Mucosa of rectum (tissue), 2 donors: ENCODE measurements at regions not wholly inside any gene's neighbourhood (a gene's known extent, or its start where the extent isn't known, plus 50 kb on each side); places are given as distances from the start of the nearest gene placed in this dataset.
"Not testable (repeated sequence)": the region's sequence is repeated elsewhere in the genome, so short reads cannot be mapped to it uniquely, and the experiment has no call there.

Experiments used
- H3K27ac ChIP-seq, 2 donors: one replicate each; pipeline ENCODE4 v1.7.0; 2013; ENCODE audit warnings: inconsistent platforms in 2 of 2, low read depth in 2 of 2, low read length in 2 of 2
- H3K27me3 ChIP-seq, 2 donors: one replicate each; pipeline ENCODE4 v1.7.0; 2013; ENCODE audit warnings: low read length in 2 of 2; ENCODE audit not compliant: control insufficient read depth in 2 of 2, insufficient read depth in 2 of 2
- H3K36me3 ChIP-seq, 2 donors: one replicate each; pipeline ENCODE4 v1.7.0; 2013; ENCODE audit warnings: low read length in 2 of 2; ENCODE audit not compliant: control insufficient read depth in 2 of 2, insufficient read depth in 2 of 2
- H3K4me1 ChIP-seq, 2 donors: one replicate each; pipeline ENCODE4 v1.7.0; 2013; ENCODE audit warnings: low read length in 2 of 2, mild to moderate bottlenecking in 1 of 2; ENCODE audit not compliant: control insufficient read depth in 2 of 2, insufficient read depth in 2 of 2
- H3K4me3 ChIP-seq, 2 donors: one replicate each; pipeline ENCODE4 v1.7.0; 2013; ENCODE audit warnings: low read length in 2 of 2
- H3K9ac ChIP-seq, 2 donors: one replicate each; pipeline ENCODE4 v1.7.0; 2013; ENCODE audit warnings: low read length in 2 of 2, low read depth in 1 of 2, mild to moderate bottlenecking in 1 of 2
- H3K9me3 ChIP-seq, 2 donors: one replicate each; pipeline ENCODE4 v1.7.0; 2013; ENCODE audit warnings: low read length in 2 of 2; ENCODE audit not compliant: control insufficient read depth in 2 of 2
- donor health status: healthy.
- donor health status: Normal muscosa, but diverticular disease.

DNA sequence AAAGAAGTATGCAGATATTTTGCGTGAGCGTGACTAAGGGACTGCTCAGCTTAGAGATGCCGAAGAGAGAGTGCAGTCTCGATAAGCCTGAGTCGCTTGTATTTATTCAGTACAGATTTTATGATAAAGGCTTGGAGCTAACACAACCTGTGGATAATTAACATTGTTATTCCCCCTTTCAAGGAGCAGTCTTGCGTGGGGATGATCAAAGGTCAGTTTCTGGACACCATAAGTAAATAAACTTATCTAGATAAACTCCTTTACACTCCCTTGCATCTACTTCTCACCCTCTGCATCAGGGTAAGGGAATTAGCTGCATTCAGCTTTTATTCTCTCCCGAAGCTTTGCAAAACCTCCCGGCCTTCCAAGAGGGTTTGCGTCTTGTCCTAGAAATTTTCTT is 357.8 kb upstream of the ST8SIA4 start:
- H3K9ac ChIP-seq = no peak overlapping the region

GRCh38 chr5:101253096-101253495 is 350.0 kb upstream of the ST8SIA4 start:
- Histone ChIP-seq H3K27me3 (no peaks in the 10 kb centered on the region), H3K27ac (no peak overlapping the region), H3K9me3 (no peaks in the 10 kb centered on the region), H3K4me3 (no peak overlapping the region), H3K36me3 (no peaks in the 10 kb centered on the region), H3K4me1 (no peaks in the 10 kb centered on the region), H3K9ac (no peak overlapping the region)

More for the DNA sequence above, 357.8 kb upstream of the ST8SIA4 start:
- H3K36me3 ChIP-seq = no peaks in the 10 kb centered on the region
- peak overlapping the region in 1 of 2 donors; percentile 35 for H3K4me3 ChIP-seq
- peaks cover 0 to 5% of the 10 kb centered on the region in 2 donors for H3K9me3 ChIP-seq
- peak overlapping the region in 1 of 2 donors; percentile 3 for H3K27ac ChIP-seq
- no peaks in the 10 kb centered on the region for H3K27me3 ChIP-seq
- peaks cover 0 to 9% of the 10 kb centered on the region in 2 donors for H3K4me1 ChIP-seq

GRCh38 chr5:101244621-101245020 is 341.5 kb upstream of the ST8SIA4 start:
- H3K9me3 ChIP-seq = no peaks in the 10 kb centered on the region
- H3K4me1 ChIP-seq = no peaks in the 10 kb centered on the region
- H3K27ac ChIP-seq = no peak overlapping the region
- no peaks in the 10 kb centered on the region for H3K36me3 ChIP-seq
- H3K27me3 ChIP-seq = no peaks in the 10 kb centered on the region
- H3K4me3 ChIP-seq = no peak overlapping the region
- no peak overlapping the region for H3K9ac ChIP-seq

DNA sequence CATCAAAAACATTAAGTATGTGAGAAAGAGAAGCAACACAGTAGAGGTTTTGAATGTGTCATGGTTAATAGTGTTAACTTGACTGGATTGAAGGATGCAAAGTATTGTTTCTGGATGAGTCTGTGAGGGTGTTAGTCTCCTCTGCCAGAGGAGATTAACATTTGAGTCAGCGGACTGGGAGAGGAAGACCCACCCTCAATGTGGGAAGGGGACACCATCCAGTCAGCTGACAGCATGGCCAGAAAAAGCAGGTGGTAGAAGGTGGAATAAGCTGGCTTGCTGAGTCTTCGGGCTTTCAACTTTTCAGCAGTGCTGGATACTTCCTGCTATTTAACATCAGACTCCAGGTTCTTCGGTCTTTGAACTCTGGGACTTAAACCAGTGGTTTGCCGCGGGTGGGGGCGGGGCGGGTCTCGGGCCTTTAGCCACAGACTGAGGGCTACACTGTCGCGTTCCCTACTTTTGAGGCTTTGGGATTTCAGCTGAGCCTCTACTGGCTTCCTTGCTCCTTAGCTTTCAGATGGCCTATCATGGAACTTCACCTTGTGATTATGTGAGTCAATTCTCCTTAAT is 309.9 kb upstream of the ST8SIA4 start:
- Histone ChIP-seq H3K9me3 (no peaks in the 10 kb centered on the region), H3K4me1 (no peaks in the 10 kb centered on the region), H3K27ac (no peak overlapping the region)

GRCh38 chr5:101206534-101206933 is 303.5 kb upstream of the ST8SIA4 start:
- no peaks in the 10 kb centered on the region for H3K4me1 ChIP-seq
- H3K4me3 ChIP-seq = no peak overlapping the region
- no peaks in the 10 kb centered on the region for H3K27me3 ChIP-seq
- no peak overlapping the region for H3K9ac ChIP-seq
- no peaks in the 10 kb centered on the region for H3K36me3 ChIP-seq
- H3K27ac ChIP-seq = no peak overlapping the region
- H3K9me3 ChIP-seq = no peaks in the 10 kb centered on the region

More for the DNA sequence above, 309.9 kb upstream of the ST8SIA4 start:
- no peak overlapping the region for H3K4me3 ChIP-seq
- H3K9ac ChIP-seq = no peak overlapping the region
- H3K36me3 ChIP-seq = no peaks in the 10 kb centered on the region
- H3K27me3 ChIP-seq = no peaks in the 10 kb centered on the region

DNA sequence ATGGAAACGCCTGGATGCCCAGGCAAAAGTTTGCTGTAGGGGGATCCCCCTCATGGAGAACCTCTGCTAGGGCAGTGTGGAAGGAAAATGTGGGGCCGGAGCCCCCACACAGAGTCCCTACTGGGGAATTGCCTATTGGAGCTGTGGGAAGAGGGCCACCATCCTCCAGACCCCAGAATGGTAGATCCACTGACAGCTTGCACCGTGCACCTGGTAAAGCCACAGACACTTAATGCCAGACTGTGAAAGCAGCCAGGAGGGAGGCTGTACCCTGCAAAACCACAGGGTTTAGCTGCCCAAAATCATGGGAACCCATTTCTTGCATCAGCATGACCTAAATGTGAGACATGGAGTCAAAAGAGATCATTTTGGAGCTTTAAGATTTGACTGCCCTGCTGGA is 302.0 kb upstream of the ST8SIA4 start:
- not testable (repeated sequence) for H3K9ac ChIP-seq, H3K4me3 ChIP-seq, H3K4me1 ChIP-seq, H3K27ac ChIP-seq, H3K36me3 ChIP-seq, H3K9me3 ChIP-seq, H3K27me3 ChIP-seq

DNA sequence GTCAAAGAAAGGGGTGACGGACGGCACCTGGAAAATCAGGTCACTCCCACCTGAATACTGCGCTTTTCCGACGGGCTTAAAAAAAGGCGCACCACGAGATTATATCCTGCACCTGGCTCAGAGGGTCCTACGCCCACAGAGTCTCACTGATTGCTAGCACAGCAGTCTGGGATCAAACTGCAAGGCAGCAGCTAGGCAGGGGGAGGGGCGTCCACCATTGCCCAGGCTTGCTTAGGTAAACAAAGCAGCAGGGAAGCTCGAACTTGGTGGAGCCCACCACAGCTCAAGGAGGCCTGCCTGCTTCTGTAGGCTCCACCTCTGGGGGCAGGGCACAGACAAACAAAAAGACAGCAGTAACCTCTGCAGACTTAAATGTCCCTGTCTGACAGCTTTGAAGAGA is 277.3 kb upstream of the ST8SIA4 start:
- H3K27me3 ChIP-seq, H3K9me3 ChIP-seq, H3K36me3 ChIP-seq, H3K4me3 ChIP-seq, H3K9ac ChIP-seq, H3K4me1 ChIP-seq, H3K27ac ChIP-seq: not testable (repeated sequence)

DNA sequence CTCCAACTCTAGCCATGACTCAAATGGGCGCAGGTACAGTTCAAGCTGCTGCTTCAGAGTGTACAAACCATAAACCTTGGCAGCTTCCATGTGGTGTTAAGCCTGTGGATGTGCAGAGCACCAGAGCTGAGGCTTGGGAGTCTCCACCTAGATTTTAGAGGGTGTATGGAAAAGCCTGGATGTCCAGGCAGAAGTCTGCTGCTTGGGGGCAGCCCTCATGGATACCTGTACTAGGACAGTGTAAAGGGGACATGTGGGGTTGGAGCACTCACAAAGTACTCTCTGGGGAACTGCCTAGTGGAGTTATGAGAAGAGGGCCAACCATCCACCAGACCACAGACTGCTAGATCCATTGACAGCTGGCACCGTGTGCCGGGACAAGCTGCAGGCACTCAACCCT is 273.5 kb upstream of the ST8SIA4 start:
- no peaks in the 10 kb centered on the region for H3K36me3 ChIP-seq
- H3K4me3 ChIP-seq = no peak overlapping the region

DNA sequence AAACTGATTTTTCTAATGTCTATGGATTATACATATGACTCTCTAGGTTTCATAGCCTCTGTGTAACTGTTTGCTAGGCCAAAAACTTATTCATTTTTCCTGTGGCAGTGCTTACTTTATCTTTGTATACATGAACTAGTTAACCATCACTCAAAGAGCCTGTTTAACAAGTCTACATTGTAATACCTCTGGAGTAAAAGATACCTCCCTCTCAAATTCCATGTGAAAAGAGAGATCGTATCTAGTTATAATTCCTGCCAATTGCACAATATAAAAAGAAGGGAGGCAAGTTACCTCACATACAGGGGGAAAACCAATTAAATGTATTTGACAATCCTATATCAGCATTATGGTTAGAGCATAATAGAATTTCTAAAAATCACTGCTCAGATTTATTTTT is 271.9 kb upstream of the ST8SIA4 start:
- no peaks in the 10 kb centered on the region for H3K4me1 ChIP-seq
- H3K27me3 ChIP-seq = no peaks in the 10 kb centered on the region
- no peak overlapping the region for H3K9ac ChIP-seq
- no peaks in the 10 kb centered on the region for H3K9me3 ChIP-seq
- no peak overlapping the region for H3K27ac ChIP-seq
- no peak overlapping the region for H3K4me3 ChIP-seq
- H3K36me3 ChIP-seq = no peaks in the 10 kb centered on the region

More for the DNA sequence above, 273.5 kb upstream of the ST8SIA4 start:
- Histone ChIP-seq H3K9ac (no peak overlapping the region), H3K27ac (no peak overlapping the region), H3K4me1 (no peaks in the 10 kb centered on the region), H3K27me3 (no peaks in the 10 kb centered on the region), H3K9me3 (no peaks in the 10 kb centered on the region)

GRCh38 chr5:101163088-101163487 is 260.0 kb upstream of the ST8SIA4 start:
- Histone ChIP-seq H3K4me1 (no peaks in the 10 kb centered on the region), H3K9ac (no peak overlapping the region), H3K9me3 (no peaks in the 10 kb centered on the region), H3K27me3 (no peaks in the 10 kb centered on the region), H3K4me3 (no peak overlapping the region), H3K36me3 (no peaks in the 10 kb centered on the region), H3K27ac (no peak overlapping the region)

- Histone ChIP-seq H3K36me3 (no peaks in the 10 kb centered on the region), H3K4me1 (no peaks in the 10 kb centered on the region), H3K27me3 (no peaks in the 10 kb centered on the region), H3K27ac (no peak overlapping the region), H3K4me3 (no peak overlapping the region), H3K9ac (no peak overlapping the region), H3K9me3 (no peaks in the 10 kb centered on the region)
Measured at GRCh38 chr5:101160002-101160401, 256.9 kb upstream of the ST8SIA4 start.
